GM21576 (cell line): ENCODE measurements at regions not wholly inside any gene's neighbourhood (a gene's known extent, or its start where the extent isn't known, plus 50 kb on each side); places are given as distances from the start of the nearest gene placed in this dataset.
A peak's percentile ranks its signal among the peaks of the same experiment; 100 is the strongest.
"Not testable (repeated sequence)": the region's sequence is repeated elsewhere in the genome, so short reads cannot be mapped to it uniquely, and the experiment has no call there.

ENCODE experiments used
- ATAC-seq: cut with Tn5 transposase; IDR thresholded peaks from one replicate; pipeline ENCODE4 v1.9.1; 2021; ENCODE audit warnings: mild to moderate bottlenecking, moderate library complexity; ENCODE audit not compliant: unreplicated experiment

GRCh38 chr6:11457422-11457821, 80.1 kb upstream of the TMEM170B start:
- ATAC-seq, result not testable (repeated sequence)

DNA sequence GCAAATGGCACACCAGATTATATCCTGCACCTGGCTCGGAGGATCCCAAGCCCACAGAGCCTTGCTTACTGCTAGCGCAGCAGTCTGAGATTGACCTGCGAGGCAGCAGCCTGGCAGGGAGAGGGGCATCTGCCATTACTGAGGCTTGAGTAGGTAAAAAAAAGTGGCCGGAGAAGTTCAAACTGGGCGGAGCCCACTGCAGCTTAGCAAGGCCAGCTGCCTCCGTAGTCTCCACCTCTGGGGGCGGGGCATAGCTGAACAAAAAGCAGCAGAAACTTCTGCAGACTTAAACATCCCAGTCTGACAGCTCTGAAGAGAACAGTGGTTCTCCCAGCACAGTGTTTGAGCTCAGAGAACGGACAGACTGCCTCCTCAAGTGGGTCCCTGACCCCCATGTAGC, 85.4 kb upstream of the TMEM170B start:
- not testable (repeated sequence) for ATAC-seq

GRCh38 chr6:11450037-11450436, 87.5 kb upstream of the TMEM170B start:
- ATAC-seq, result no peak

DNA sequence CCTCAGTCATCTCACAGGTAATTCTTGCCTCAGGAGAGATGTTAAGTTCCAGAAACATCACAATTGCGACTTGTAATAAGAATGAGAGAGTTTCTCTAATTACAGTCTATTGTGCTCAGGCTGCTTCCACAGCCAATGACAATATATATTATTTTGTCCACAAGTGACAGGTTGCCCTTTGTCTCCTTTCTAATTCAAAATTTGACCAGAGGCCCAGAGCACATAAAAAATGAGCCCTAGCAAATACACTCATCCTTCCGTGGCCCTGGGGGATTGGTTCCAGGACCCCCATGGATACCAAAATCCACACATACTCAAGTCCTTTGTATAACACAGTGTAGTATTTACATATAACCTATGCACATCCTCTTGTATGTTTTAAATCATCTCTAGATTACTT, 88.1 kb upstream of the TMEM170B start:
- ATAC-seq, result no peak

DNA sequence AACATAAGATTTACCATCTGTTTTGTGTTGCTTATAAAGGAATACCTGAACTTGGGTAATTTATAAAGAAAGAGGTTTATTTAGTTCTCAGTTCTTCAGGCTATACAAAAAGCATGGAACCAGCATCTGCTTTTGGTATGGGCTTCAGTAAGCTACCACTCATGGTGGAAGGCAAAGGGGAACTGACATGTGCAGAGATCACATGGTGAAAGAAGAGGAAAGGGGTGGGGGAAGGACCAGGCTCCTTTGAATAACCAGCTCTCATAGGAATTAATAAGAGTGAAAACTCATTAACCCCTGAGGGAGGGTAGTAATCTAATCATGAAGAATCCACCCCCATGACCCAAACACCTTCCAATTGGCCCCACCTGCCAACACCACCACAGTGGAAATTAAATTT, 89.5 kb upstream of the TMEM170B start:
- no peak for ATAC-seq

- ATAC-seq, result no peak
Measured at GRCh38 chr6:11447265-11447664, 90.3 kb upstream of the TMEM170B start.

- ATAC-seq, result no peak
Measured at GRCh38 chr6:11445146-11445545, 92.4 kb upstream of the TMEM170B start.

- ATAC-seq, result not testable (repeated sequence)
Measured at GRCh38 chr6:11443125-11443524, 94.4 kb upstream of the TMEM170B start.

DNA sequence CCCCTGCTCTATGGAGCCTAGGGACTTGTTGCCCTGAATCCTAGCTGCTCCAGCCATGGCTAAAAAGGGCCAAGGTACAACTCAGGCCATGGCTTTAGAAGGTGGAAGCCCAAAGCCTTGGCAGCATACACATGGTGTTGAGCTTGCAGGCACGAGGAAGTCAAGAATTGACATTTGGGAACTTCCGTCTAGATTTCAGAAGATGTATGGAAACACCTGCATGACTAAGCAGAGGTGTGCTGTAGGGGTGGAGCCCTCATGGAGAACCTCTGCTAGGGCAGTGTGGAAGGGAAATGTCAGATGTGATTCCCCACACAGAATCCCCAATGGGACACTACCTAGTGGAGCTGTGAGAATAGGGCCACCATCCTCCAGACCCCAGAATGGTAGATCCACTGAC, 95.1 kb upstream of the TMEM170B start:
- no peak for ATAC-seq

DNA sequence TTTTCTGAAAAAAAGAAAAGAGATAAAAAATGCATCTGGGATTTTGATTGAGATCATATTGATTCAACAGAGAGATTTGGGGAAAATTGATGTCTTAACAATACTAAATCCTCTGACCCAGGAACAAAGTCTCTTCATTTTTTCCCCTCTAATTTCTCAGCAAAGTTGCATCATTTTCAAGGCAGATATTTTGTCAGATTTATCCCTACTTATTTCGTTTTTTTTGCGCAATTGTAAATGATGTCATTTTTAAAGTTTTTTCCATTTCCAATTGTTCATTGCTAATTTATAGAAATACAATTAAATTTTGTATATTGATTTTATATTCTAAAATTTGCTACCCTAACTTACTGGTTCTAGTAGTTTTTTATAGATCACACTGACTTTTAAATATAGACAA, 97.7 kb upstream of the TMEM170B start:
- no peak for ATAC-seq

- ATAC-seq, result no peak
Measured at GRCh38 chr6:11439017-11439420, 98.5 kb upstream of the TMEM170B start.

DNA sequence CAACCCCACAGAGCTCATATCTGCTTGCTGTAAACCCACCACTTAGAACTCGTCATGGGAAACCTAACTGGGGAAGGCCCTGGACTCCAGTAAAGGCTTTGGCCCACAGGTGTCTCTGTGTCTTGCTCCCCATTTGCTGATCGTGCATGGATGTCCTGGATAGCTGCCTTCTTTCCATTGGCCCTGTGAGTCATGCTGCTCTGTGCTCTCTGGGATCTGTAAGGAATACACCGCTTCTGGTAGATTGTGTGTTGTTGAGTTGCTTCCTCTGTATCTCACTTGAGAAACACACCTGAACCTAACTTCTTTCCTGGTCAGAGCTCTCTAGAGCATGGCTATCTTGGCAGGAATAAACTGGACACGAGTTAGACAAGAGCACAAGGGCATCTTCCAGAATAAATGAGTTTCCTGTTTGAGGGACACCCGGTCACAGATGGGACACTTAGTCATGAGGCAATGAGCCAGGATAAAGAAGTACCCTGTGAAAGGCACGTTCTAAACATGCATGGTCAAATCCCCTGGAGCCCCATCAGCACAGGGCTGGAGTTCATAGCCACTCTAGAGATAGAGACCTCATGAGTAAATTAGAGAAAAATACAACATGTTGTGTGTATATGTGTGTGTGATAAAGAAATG, 99.6 kb upstream of the TMEM170B start:
- ATAC-seq, result no peak

DNA sequence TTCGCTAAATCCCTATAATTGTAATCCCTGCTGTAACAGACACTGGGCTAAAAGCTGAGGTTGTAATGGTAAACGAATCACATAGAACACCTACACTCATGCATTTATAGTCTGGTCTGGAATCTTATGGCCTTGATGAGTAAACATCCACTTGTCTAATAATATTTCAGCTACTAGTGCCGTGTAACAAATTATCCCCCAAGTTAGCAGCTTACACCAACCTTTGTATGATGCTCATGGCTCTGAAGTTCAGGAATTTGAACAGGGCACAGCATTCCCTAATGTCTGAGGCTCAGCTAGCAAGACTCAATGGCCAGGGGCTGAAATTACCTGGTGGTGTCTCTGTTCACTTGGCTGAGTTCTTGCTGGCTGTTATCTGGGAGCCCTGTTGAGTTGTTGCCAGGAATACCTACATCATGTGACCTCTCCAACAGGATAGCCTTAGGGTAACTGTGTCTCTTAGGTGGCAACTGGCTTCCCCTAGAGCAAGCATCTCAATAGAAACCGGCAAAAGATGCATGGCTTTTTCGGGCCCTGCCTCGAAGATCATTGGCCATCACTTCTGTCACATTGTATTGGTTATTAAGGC, 100.9 kb upstream of the TMEM170B start:
- ATAC-seq, result no peak

DNA sequence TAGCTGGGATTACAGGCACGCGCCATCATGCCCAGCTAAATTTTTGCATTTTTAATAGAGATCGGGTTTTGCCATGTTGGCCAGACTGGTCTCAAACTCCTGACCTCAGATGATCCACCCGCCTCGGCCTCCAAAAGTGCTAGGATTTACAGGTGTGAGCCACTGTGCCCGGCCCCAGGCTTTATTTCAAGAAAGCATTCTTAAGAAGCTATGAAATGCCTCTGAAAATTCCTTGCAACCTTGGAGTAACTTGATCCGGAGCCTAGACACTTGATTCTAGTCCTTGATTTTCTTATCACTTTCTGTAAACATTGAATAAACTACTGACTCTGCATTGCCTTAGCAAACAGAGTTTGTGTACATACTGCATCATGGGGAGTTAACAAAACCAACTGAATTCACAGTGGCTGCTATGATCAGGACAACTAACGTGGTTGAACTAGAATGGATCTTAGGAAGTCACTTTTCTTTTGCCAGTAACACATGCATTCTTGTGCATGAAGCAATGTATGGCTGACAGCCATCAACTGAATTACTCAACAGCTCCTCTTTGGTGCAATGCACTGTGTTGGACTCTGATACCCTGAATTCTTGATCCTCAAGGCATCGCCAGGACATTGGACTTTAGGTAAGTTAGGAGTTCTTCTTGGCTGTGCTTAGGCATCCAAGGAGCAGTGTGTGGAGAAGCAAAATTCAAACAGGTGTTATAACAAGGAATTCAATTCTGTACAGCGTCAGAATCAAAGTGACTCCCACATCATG, 102.8 kb upstream of the TMEM170B start:
- ATAC-seq, result no peak

GRCh38 chr6:11433860-11434259, 103.7 kb upstream of the TMEM170B start:
- ATAC-seq, result no peak

- no peak for ATAC-seq
Measured at GRCh38 chr6:11432713-11433450, 104.7 kb upstream of the TMEM170B start.

- ATAC-seq, result no peak
Measured at GRCh38 chr6:11432091-11432490, 105.5 kb upstream of the TMEM170B start.

DNA sequence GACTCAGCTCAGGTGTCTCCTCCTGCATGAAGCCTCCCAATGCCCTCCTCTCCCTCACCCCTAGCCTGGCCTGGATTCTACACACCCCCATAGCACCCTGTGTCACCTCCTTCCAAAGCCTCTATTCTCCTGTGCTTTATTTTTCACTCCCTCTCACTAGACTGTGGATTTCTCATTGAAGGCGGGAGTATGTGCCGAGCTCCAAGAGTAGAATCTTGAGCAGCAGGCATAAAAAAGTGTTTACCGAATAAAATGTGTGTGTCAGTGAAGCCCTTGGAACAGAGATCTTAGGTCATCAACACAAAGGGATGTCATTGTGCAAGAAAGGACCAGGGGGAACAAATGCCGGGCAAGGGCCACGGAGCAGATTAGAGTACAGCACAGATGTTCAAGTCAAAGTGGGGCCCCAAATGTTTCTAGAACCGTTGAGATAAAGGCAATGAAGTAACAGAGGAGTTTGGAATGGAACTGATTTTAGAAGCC, 106.1 kb upstream of the TMEM170B start:
- ATAC-seq, result no peak

GRCh38 chr6:11430036-11430435, 107.5 kb upstream of the TMEM170B start:
- no peak for ATAC-seq

- peak; percentile 22 for ATAC-seq
Measured at GRCh38 chr6:11429577-11429976, 108.0 kb upstream of the TMEM170B start.

- ATAC-seq, result peak; percentile 46
Measured at GRCh38 chr6:11428895-11429294, 108.7 kb upstream of the TMEM170B start.
